Ishikawa (cell line): ENCODE measurements at regions not wholly inside any gene's neighbourhood (a gene's known extent, or its start where the extent isn't known, plus 50 kb on each side); places are given as distances from the start of the nearest gene placed in this dataset.

ENCODE experiments used
- CEBPB ChIP-seq: IDR thresholded peaks from 2 replicates; pipeline ENCODE4 v1.6.1; 2012
- CREB1 ChIP-seq: IDR thresholded peaks from 2 replicates; pipeline ENCODE4 v1.6.1; 2012; ENCODE audit warnings: low read depth
- EP300 ChIP-seq: IDR thresholded peaks from 2 replicates; pipeline ENCODE4 v1.6.1; 2012; ENCODE audit warnings: borderline replicate concordance
- FOXM1 ChIP-seq: IDR thresholded peaks from 2 replicates; pipeline ENCODE4 v1.6.1; 2012; ENCODE audit warnings: low read depth, borderline replicate concordance
- MAX ChIP-seq: IDR thresholded peaks from 2 replicates; pipeline ENCODE4 v1.6.1; 2012
- REST ChIP-seq: IDR thresholded peaks from 2 replicates; pipeline ENCODE4 v1.6.1; 2012; ENCODE audit warnings: low read depth, mild to moderate bottlenecking
- TAF1 ChIP-seq: IDR thresholded peaks from 2 replicates; pipeline ENCODE4 v1.6.1; 2012; ENCODE audit warnings: low read depth, mild to moderate bottlenecking
- TEAD4 ChIP-seq: IDR thresholded peaks from 2 replicates; pipeline ENCODE4 v1.6.1; 2012
- ZBTB7A ChIP-seq: IDR thresholded peaks from 2 replicates; pipeline ENCODE4 v1.6.1; 2012; ENCODE audit warnings: low read depth

DNA sequence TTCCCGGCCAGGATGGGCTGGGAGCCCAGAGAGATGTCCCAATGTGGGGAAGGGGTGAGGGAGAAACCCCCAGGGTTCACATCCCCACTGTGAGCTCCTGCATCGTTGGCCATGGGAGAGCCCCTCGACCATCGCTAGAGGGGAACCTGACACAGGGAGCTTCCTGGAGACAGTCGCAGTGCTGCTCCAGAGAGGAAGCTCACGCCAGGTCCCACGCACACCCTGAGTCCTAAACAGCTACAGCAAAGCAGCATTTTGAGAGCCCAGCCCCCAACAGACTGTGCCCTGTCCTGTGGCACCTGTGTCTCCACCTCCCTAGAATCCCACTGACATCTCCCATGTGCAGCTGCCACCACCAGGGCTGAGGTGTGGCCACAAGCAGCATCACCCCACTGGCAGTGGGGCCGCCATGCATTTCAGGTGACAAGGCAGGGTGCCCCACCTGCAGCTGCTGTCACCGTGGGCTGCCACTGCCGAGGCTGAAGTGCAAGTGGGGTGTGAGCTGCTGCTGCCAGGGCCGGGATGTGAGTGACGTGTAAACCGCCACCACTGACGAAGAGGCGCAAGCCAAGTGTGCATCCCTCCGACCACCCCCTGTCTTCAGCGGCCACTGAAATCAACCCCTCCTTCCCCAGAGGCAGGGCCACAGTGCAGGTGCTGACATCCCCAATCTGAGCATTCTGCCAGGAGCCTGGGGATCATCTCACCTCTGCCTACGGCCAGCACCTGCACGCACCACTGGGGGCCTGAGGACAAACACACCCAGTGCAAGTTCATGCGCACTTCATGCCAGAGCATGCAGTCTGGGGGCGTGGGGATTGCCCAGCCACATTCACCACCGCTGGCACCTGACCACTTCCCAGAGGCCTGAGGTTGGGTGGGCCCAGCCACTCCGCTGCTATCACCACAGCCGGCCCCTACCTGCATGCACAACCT is 467.7 kb upstream of the SALL3 start:
- no peak for TF ChIP-seq CEBPB
- no peak for TF ChIP-seq EP300
- TF ChIP-seq FOXM1 = no peak
- TF ChIP-seq REST = no peak
- TF ChIP-seq TAF1 = no peak
- TF ChIP-seq ZBTB7A = no peak
- no peak for TF ChIP-seq TEAD4
- TF ChIP-seq CREB1 = no peak
- TF ChIP-seq MAX = no peak
